GM12878 (cell line): ENCODE measurements at regions not wholly inside any gene's neighbourhood (a gene's known extent, or its start where the extent isn't known, plus 50 kb on each side); places are given as distances from the start of the nearest gene placed in this dataset.

Experiments used
- DPF2 ChIP-seq: fragments of 450-650 bp; IDR thresholded peaks from 2 replicates; pipeline ENCODE4 v1.6.1; 2017; ENCODE audit warnings: mild to moderate bottlenecking
- EZH2 ChIP-seq: IDR thresholded peaks from 2 replicates; pipeline ENCODE4 v1.6.1; 2012; ENCODE audit warnings: low read depth, mild to moderate bottlenecking, control low read depth, inconsistent platforms, low read length, borderline replicate concordance; ENCODE audit not compliant: control insufficient read depth
- TF ChIP-seq, protein P1 (sequence below), 3 experiments: IDR thresholded peaks in 2 of 3; conservative IDR thresholded peaks in 1 of 3; 2 replicates each; pipeline ENCODE4 v1.5.1; 2011; ENCODE audit warnings: low read depth in 3 of 3, low read length in 3 of 3, mild to moderate bottlenecking in 3 of 3, control low read depth in 2 of 3, moderate library complexity in 2 of 3, inconsistent platforms in 1 of 3, mixed read lengths in 1 of 3; ENCODE audit not compliant: control insufficient read depth in 2 of 3, insufficient read depth in 1 of 3; ENCODE audit errors: extremely low read depth in 1 of 3
- TF ChIP-seq, protein P2 (sequence below): IDR thresholded peaks from 2 replicates; pipeline ENCODE4 v1.6.1; 2011; ENCODE audit warnings: borderline replicate concordance, low read depth, mild to moderate bottlenecking, moderate library complexity, mixed read lengths, low read length; ENCODE audit not compliant: insufficient read depth; ENCODE audit errors: extremely low read length

DNA sequence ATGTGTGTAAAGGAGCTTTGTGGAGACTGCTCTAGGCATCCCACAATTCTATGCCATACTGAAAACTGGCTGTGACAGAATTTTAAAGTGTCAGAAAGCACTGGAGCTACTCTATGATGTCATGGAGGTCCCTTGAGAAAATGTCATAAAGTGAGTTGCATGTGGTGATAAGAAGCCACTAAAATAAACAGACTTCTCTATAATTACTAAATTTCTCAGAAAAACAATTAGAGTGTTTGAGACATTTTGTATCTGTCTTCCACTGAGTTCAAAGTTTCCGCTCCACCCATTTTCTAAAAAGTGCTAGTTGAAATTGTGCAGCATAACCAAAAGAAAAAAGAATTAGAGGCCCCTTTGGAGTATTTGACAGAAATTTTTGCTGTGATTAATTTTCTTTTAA lies 603.9 kb downstream of the KCNJ2 start:
- TF ChIP-seq, protein P1, sequence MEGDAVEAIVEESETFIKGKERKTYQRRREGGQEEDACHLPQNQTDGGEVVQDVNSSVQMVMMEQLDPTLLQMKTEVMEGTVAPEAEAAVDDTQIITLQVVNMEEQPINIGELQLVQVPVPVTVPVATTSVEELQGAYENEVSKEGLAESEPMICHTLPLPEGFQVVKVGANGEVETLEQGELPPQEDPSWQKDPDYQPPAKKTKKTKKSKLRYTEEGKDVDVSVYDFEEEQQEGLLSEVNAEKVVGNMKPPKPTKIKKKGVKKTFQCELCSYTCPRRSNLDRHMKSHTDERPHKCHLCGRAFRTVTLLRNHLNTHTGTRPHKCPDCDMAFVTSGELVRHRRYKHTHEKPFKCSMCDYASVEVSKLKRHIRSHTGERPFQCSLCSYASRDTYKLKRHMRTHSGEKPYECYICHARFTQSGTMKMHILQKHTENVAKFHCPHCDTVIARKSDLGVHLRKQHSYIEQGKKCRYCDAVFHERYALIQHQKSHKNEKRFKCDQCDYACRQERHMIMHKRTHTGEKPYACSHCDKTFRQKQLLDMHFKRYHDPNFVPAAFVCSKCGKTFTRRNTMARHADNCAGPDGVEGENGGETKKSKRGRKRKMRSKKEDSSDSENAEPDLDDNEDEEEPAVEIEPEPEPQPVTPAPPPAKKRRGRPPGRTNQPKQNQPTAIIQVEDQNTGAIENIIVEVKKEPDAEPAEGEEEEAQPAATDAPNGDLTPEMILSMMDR (IDR thresholded peaks at IDR 0.05 in 2 of 3, conservative IDR thresholded peaks at IDR 0.05 in 1 of 3; ENCODE audit: control insufficient read depth in 2 of 3, extremely low read depth in 1 of 3, insufficient read depth in 1 of 3, low read depth in 3 of 3, low read length in 3 of 3): no peak
- TF ChIP-seq DPF2 (no peak), EZH2 (no peak)
- TF ChIP-seq, protein P2, sequence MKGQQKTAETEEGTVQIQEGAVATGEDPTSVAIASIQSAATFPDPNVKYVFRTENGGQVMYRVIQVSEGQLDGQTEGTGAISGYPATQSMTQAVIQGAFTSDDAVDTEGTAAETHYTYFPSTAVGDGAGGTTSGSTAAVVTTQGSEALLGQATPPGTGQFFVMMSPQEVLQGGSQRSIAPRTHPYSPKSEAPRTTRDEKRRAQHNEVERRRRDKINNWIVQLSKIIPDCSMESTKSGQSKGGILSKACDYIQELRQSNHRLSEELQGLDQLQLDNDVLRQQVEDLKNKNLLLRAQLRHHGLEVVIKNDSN: no peak
